Peyer's patch (tissue), 4 donors: ENCODE measurements at regions not wholly inside any gene's neighbourhood (a gene's known extent, or its start where the extent isn't known, plus 50 kb on each side); places are given as distances from the start of the nearest gene placed in this dataset.

ENCODE experiments used
- CTCF ChIP-seq, 6 experiments: fragments of 450-650 bp in 4 of 6; fragments of 200-600 bp in 2 of 6; sonication (generic) in 1 of 6; IDR thresholded peaks; one replicate each; pipeline ENCODE4 v1.5.1; 2017 to 2019; ENCODE audit warnings: antibody characterized with exemption in 6 of 6, mild to moderate bottlenecking in 3 of 6, moderate library complexity in 1 of 6
- POLR2A ChIP-seq, 2 donors: fragments of 450-650 bp; IDR thresholded peaks; one replicate each; pipeline ENCODE4 v1.5.1; 2017; ENCODE audit warnings: antibody characterized with exemption in 2 of 2, mild to moderate bottlenecking in 2 of 2, moderate library complexity in 2 of 2

GRCh38 chr11:103550811-103551210 is 441.6 kb downstream of the DYNC2H1 start:
- no peak for TF ChIP-seq CTCF (IDR thresholded peaks at IDR 0.05)
- no peak for TF ChIP-seq POLR2A (IDR thresholded peaks at IDR 0.05)
